Lower lobe of right lung (tissue), 2 donors: ENCODE measurements at regions not wholly inside any gene's neighbourhood (a gene's known extent, or its start where the extent isn't known, plus 50 kb on each side); places are given as distances from the start of the nearest gene placed in this dataset.

ENCODE experiments used
- ATAC-seq, 2 donors: fragments of 200-7000 bp; cut with Tn5 transposase; one replicate each; pipeline ENCODE4 v1.9.1; 2020 to 2022; ENCODE audit warnings: mild to moderate bottlenecking in 2 of 2, moderate library complexity in 2 of 2
- DNase-seq: peaks from one replicate; pipeline ENCODE4 v3.0.0-alpha.2; 2020
- H3K27ac ChIP-seq: fragments of 200-600 bp; one replicate; pipeline ENCODE4 v1.8.0; 2022
- H3K27me3 ChIP-seq: fragments of 200-600 bp; one replicate; pipeline ENCODE4 v1.8.0; 2022; ENCODE audit warnings: low read depth
- H3K36me3 ChIP-seq: fragments of 200-600 bp; one replicate; pipeline ENCODE4 v1.8.0; 2022; ENCODE audit warnings: mild to moderate bottlenecking
- H3K4me1 ChIP-seq: fragments of 200-600 bp; one replicate; pipeline ENCODE4 v1.8.0; 2022
- H3K4me3 ChIP-seq: fragments of 200-600 bp; one replicate; pipeline ENCODE4 v1.8.0; 2022; ENCODE audit warnings: mild to moderate bottlenecking
- H3K9me3 ChIP-seq: fragments of 200-600 bp; one replicate; pipeline ENCODE4 v1.8.0; 2022
- intact Hi-C: fragments of 100-400 bp; cut with DNase I; formaldehyde crosslinking; loops from one replicate; pipeline ENCODE4 v1.11.0; 2022
- TF ChIP-seq, protein P1 (sequence below): fragments of 200-600 bp; IDR thresholded peaks from one replicate; pipeline ENCODE4 v1.8.0; 2022; ENCODE audit warnings: antibody characterized with exemption, mild to moderate bottlenecking
- donor health status: DM: no; HTN: yes; CAD: no; lungs with severe emphysema.

DNA sequence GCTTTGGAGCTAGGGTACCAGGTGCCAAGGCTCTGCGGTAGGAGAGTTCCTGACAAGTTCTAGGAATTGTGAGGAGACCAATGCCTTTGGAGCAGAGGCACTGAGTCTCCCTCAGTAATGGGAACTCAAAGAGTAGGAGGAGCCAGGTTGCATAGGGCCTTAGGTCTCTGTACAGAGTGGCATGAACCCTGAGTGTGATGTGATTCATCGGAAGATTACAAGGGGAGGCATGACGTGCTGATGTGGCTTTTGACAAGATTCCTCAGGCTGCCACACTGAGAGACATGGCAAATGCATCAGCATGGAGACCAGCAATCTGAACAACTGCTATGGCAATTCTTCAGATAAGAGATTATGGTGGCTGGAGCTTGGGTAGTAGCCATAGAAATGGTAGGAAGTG is 94.6 kb upstream of the SLC44A3 start:
- no peaks in the 10 kb centered on the region for H3K9me3 ChIP-seq
- TF ChIP-seq, protein P1, sequence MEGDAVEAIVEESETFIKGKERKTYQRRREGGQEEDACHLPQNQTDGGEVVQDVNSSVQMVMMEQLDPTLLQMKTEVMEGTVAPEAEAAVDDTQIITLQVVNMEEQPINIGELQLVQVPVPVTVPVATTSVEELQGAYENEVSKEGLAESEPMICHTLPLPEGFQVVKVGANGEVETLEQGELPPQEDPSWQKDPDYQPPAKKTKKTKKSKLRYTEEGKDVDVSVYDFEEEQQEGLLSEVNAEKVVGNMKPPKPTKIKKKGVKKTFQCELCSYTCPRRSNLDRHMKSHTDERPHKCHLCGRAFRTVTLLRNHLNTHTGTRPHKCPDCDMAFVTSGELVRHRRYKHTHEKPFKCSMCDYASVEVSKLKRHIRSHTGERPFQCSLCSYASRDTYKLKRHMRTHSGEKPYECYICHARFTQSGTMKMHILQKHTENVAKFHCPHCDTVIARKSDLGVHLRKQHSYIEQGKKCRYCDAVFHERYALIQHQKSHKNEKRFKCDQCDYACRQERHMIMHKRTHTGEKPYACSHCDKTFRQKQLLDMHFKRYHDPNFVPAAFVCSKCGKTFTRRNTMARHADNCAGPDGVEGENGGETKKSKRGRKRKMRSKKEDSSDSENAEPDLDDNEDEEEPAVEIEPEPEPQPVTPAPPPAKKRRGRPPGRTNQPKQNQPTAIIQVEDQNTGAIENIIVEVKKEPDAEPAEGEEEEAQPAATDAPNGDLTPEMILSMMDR, result no peak
- intact Hi-C loops, result no loop called here

DNA sequence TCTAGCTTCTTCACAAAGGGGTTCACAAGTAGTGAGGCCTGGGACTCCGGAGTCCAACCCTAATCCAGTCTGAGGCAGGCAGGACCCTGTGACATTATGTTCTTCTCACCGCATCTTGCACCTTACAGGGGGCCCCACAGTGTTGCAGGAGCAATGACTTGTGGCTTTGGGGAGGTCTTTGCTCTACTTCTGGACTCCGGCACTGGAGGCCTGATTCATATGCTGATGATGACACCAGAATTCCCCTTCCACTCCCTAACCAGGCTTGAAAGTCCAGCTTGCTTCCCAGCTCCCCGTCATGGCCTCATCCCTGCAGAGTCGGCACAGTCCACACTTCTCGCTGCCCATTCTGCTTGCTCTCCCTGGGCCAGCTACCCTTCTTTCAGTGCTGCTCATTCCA is 96.3 kb upstream of the SLC44A3 start:
- ATAC-seq, result no peak
- H3K4me3 ChIP-seq, result no peak overlapping the region
- no peak for DNase-seq
- H3K36me3 ChIP-seq, result no peaks in the 10 kb centered on the region
- intact Hi-C loops, result no loop called here
- H3K27me3 ChIP-seq, result no peaks in the 10 kb centered on the region
- peaks cover 11% of the 10 kb centered on the region for H3K4me1 ChIP-seq
- TF ChIP-seq, protein P1, result no peak
- H3K27ac ChIP-seq, result no peak overlapping the region
- no peaks in the 10 kb centered on the region for H3K9me3 ChIP-seq

More for the DNA sequence above, 94.6 kb upstream of the SLC44A3 start:
- no peak overlapping the region for H3K4me3 ChIP-seq
- no peak for ATAC-seq
- no peaks in the 10 kb centered on the region for H3K27me3 ChIP-seq
- H3K36me3 ChIP-seq, result no peaks in the 10 kb centered on the region
- no peak for DNase-seq
- H3K27ac ChIP-seq, result no peak overlapping the region
- H3K4me1 ChIP-seq, result peaks cover 10% of the 10 kb centered on the region

DNA sequence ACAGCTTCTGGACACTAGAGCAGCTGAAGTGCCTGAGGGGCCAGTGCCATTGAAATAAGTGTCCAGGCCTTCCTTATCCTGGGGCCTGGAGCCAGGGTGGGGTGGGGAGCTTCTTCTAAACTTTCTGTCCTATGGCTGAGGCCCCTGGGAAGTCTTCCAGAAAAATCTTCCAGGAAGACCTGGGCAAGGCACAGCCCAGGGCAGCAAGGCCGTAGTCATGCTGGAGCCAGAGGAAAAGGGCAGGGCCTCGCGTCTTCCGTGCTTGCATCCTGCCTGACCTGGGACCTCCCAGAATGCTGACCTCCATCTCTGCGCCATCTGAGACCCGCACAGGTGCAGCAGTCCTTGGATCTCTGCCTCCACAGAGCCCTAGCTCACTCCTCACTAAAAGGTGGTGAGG is 96.7 kb upstream of the SLC44A3 start:
- DNase-seq (no peak), ATAC-seq (no peak)
- intact Hi-C loops, result no loop called here
- Histone ChIP-seq H3K4me3 (no peak overlapping the region), H3K36me3 (no peaks in the 10 kb centered on the region), H3K4me1 (peaks cover 8% of the 10 kb centered on the region), H3K27me3 (no peaks in the 10 kb centered on the region), H3K27ac (no peak overlapping the region), H3K9me3 (no peaks in the 10 kb centered on the region)
- TF ChIP-seq, protein P1, result no peak

DNA sequence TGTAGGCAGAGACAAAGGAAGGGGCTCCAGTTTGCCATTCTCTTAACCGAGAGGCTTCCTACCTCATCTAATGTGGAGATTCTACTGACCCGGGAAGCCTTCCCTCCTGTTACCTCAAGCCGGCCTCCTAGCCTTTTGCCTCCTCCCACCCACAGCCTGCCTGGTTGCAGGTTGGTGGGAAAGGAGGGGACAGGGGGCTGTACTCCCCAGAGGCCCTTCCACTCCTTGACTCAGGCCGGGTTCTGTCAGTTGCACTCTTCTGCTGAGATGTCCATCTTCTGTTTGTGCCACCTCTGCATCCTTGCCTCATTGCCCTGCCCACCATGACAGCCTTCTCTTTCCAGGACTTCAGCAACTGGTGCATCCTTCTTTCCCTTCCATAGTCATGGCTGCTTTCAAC is 98.0 kb upstream of the SLC44A3 start:
- no peak for DNase-seq
- no peak overlapping the region for H3K4me3 ChIP-seq
- no peaks in the 10 kb centered on the region for H3K27me3 ChIP-seq
- H3K4me1 ChIP-seq, result peaks cover 8% of the 10 kb centered on the region
- no peak for ATAC-seq
- H3K36me3 ChIP-seq, result no peaks in the 10 kb centered on the region
- no peaks in the 10 kb centered on the region for H3K9me3 ChIP-seq
- TF ChIP-seq, protein P1, result no peak
- intact Hi-C loops, result no loop called here
- no peak overlapping the region for H3K27ac ChIP-seq

DNA sequence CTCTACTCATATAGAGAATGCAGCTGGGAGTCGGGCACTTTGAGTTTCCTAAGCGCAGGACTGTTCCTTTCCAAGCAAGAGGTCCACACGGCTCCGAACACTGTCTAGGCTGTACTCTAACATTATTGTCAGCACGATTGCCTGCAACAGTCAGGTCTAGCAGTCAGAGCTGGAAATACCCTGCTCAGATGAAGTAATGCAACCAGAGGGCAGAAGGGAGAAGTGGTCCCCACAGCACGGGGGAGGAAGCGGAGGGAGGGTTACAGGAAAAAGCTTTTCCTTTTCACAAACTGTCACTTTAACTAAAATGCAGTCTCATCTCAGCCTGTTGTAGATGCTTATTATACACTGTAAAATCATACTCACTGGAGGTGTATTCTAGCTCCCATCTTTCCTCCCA is 98.9 kb upstream of the SLC44A3 start:
- Histone ChIP-seq H3K9me3 (no peaks in the 10 kb centered on the region), H3K27ac (no peak overlapping the region), H3K4me3 (no peak overlapping the region), H3K27me3 (no peaks in the 10 kb centered on the region), H3K4me1 (peaks cover 8% of the 10 kb centered on the region), H3K36me3 (no peaks in the 10 kb centered on the region)
- ATAC-seq, result peak; percentile 75 to 81
- TF ChIP-seq, protein P1, result no peak
- no peak for DNase-seq
- intact Hi-C loops, result no loop called here
